Esophagus squamous epithelium (tissue), 5 donors: ENCODE measurements at regions not wholly inside any gene's neighbourhood (a gene's known extent, or its start where the extent isn't known, plus 50 kb on each side); places are given as distances from the start of the nearest gene placed in this dataset.
"Not testable (repeated sequence)": the region's sequence is repeated elsewhere in the genome, so short reads cannot be mapped to it uniquely, and the experiment has no call there.

Experiments
- DNase-seq: peaks from one replicate; lab custom pipeline; 2025; lab: John Stamatoyannopoulos, UW
- H3K27ac ChIP-seq, 4 donors: fragments of 200-600 bp; sonication (generic); one replicate each; pipeline ENCODE4 v1.5.1; 2016 to 2019; ENCODE audit warnings: mild to moderate bottlenecking in 1 of 4
- H3K27me3 ChIP-seq, 4 donors: fragments of 200-600 bp; sonication (generic); 1 replicate in 3 of 4; 2 replicates in 1 of 4; pipeline versions ENCODE4 v1.5.1 to v1.6.0; 2017 to 2021; ENCODE audit warnings: antibody characterized with exemption in 1 of 4
- H3K36me3 ChIP-seq, 3 donors: fragments of 200-600 bp; sonication (generic); one replicate each; pipeline ENCODE4 v1.5.1; 2016 to 2019
- H3K4me1 ChIP-seq, 3 donors: fragments of 200-600 bp; sonication (generic); one replicate each; pipeline ENCODE4 v1.5.1; 2017 to 2019
- H3K4me3 ChIP-seq, 4 donors: fragments of 200-600 bp; sonication (generic); 1 replicate in 3 of 4; 2 replicates in 1 of 4; pipeline ENCODE4 v1.5.1; 2016 to 2019; ENCODE audit warnings: mild to moderate bottlenecking in 2 of 4, moderate library complexity in 1 of 4
- H3K9me3 ChIP-seq, 3 donors: fragments of 200-600 bp; sonication (generic); one replicate each; pipeline ENCODE4 v1.5.1; 2016 to 2019
- POLR2A ChIP-seq, 4 donors: fragments of 450-650 bp; IDR thresholded peaks; one replicate each; pipeline ENCODE4 v1.6.1; 2017; ENCODE audit warnings: antibody characterized with exemption in 4 of 4, mild to moderate bottlenecking in 4 of 4, moderate library complexity in 3 of 4
- WGBS, 2 donors: methylation state at CpG; one replicate each; pipeline ENCODE4 v1.1.5; 2018; 5-methylcytosine and 5-hydroxymethylcytosine counted together
- intact Hi-C: fragments of 100-400 bp; cut with DNase I; formaldehyde crosslinking; loops from one replicate; pipeline ENCODE4 v1.15.0; 2022
- TF ChIP-seq, protein P1 (sequence below), 6 experiments: fragments of 450-650 bp in 4 of 6; fragments of 200-600 bp in 2 of 6; sonication (generic) in 2 of 6; IDR thresholded peaks; one replicate each; pipeline ENCODE4 v1.5.1; 2016 to 2019; ENCODE audit warnings: antibody characterized with exemption in 6 of 6, mild to moderate bottlenecking in 4 of 6, moderate library complexity in 4 of 6
- donor health status: DM: yes; HTN: yes; CAD: no.

GRCh38 chr2:55124682-55125081 lies 74.4 kb upstream of the RTN4 start:
- H3K9me3 ChIP-seq, H3K4me3 ChIP-seq, intact Hi-C loops, H3K27me3 ChIP-seq, H3K36me3 ChIP-seq, DNase-seq, H3K27ac ChIP-seq: not testable (repeated sequence)
- peaks cover 8 to 15% (median 13%) of the 10 kb centered on the region in 3 donors for H3K4me1 ChIP-seq
- WGBS, 2 donors, result 87 to 96% methylated on average over 2 of the region's 2 CpGs

DNA sequence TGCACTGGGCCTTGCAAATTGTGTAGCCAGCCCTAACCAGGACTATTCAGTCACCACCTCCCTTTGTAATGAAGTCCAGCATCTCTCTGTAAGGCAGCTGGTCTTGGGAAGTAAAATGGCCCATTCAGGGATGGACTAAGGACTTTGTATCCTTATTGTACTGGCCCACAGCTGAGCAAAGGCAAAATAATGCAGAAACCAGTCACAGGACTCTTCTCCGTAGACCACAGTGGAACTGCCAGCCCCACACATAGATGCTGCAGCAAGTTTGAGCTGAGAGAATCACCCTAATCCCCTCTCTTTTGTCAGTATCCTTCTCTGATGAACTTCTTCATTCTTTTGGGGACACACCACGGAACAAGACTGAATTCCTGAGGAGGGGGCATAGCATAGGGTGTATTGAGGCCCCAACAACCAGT lies 73.6 kb upstream of the RTN4 start:
- Histone ChIP-seq H3K27me3 (no peaks in the 10 kb centered on the region), H3K4me1 (peaks cover 8 to 23% (median 17%) of the 10 kb centered on the region in 3 donors), H3K27ac (no peak overlapping the region), H3K9me3 (no peaks in the 10 kb centered on the region), H3K36me3 (no peaks in the 10 kb centered on the region), H3K4me3 (no peak overlapping the region)
- intact Hi-C loops, result no loop called here
- no peak for DNase-seq
- TF ChIP-seq, protein P1, sequence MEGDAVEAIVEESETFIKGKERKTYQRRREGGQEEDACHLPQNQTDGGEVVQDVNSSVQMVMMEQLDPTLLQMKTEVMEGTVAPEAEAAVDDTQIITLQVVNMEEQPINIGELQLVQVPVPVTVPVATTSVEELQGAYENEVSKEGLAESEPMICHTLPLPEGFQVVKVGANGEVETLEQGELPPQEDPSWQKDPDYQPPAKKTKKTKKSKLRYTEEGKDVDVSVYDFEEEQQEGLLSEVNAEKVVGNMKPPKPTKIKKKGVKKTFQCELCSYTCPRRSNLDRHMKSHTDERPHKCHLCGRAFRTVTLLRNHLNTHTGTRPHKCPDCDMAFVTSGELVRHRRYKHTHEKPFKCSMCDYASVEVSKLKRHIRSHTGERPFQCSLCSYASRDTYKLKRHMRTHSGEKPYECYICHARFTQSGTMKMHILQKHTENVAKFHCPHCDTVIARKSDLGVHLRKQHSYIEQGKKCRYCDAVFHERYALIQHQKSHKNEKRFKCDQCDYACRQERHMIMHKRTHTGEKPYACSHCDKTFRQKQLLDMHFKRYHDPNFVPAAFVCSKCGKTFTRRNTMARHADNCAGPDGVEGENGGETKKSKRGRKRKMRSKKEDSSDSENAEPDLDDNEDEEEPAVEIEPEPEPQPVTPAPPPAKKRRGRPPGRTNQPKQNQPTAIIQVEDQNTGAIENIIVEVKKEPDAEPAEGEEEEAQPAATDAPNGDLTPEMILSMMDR (IDR thresholded peaks at IDR 0.05), result no peak
- no peak for TF ChIP-seq POLR2A (IDR thresholded peaks at IDR 0.05)
- 70 to 88% methylated on average over 2 of the region's 2 CpGs for WGBS, 2 donors

GRCh38 chr2:55120634-55121359 lies 70.5 kb upstream of the RTN4 start:
- no peaks in the 10 kb centered on the region for H3K27me3 ChIP-seq
- no peaks in the 10 kb centered on the region for H3K9me3 ChIP-seq
- peak overlapping the region; percentile 21 to 81 (median 76) for H3K27ac ChIP-seq
- no peak for DNase-seq
- intact Hi-C loops, result no loop called here
- 51 to 60% methylated on average over 6 of the region's 8 CpGs for WGBS, 2 donors
- TF ChIP-seq, protein P1 (IDR thresholded peaks at IDR 0.05), result no peak
- TF ChIP-seq POLR2A (IDR thresholded peaks at IDR 0.05), result no peak
- H3K4me3 ChIP-seq, result no peak overlapping the region
- H3K36me3 ChIP-seq, result no peaks in the 10 kb centered on the region
- H3K4me1 ChIP-seq, result peaks cover 8 to 32% (median 18%) of the 10 kb centered on the region in 3 donors

GRCh38 chr2:55119711-55120487 lies 69.6 kb upstream of the RTN4 start:
- no peak for DNase-seq
- TF ChIP-seq, protein P1 (IDR thresholded peaks at IDR 0.05), result no peak
- TF ChIP-seq POLR2A (IDR thresholded peaks at IDR 0.05), result no peak
- WGBS, 2 donors, result 78 to 81% methylated on average over 3 to 7 of the region's 10 CpGs

DNA sequence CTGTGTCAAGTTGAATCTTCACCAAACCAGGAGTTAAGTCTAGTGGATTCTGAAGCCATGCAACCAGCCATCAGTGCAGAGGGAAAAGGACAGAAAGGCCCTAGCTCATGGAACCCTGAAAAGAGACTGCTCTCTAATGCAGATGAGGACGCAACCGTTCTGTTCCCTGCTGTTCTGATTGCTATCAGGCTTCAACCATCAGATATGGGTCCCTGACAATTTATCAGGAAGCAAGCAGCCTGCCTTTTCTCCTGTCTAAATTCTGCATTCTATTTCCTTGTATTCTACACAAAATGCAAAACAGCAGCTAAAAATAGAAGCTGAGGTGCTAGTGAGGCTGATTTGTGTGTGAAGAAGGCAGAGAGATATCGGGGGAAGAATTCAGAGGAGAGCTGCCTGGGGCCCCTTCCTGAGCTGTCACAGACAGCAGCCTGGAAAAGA lies 68.4 kb upstream of the RTN4 start:
- intact Hi-C loops, result no loop called here
- Histone ChIP-seq H3K4me1 (peaks cover 8 to 41% (median 21%) of the 10 kb centered on the region in 3 donors), H3K9me3 (no peaks in the 10 kb centered on the region), H3K4me3 (no peak overlapping the region), H3K27ac (peak overlapping the region in 1 of 4 donors; percentile 77), H3K36me3 (no peaks in the 10 kb centered on the region), H3K27me3 (no peaks in the 10 kb centered on the region)
- 8 to 56% methylated on average over 2 to 3 of the region's 3 CpGs for WGBS, 2 donors
- TF ChIP-seq POLR2A (IDR thresholded peaks at IDR 0.05), result no peak
- TF ChIP-seq, protein P1 (IDR thresholded peaks at IDR 0.05), result no peak
- no peak for DNase-seq

More at GRCh38 chr2:55119711-55120487, 69.6 kb upstream of the RTN4 start:
- no peaks in the 10 kb centered on the region for H3K9me3 ChIP-seq
- no peaks in the 10 kb centered on the region for H3K36me3 ChIP-seq
- H3K27me3 ChIP-seq, result no peaks in the 10 kb centered on the region
- intact Hi-C loops, result no loop called here
- peaks cover 8 to 39% (median 20%) of the 10 kb centered on the region in 3 donors for H3K4me1 ChIP-seq
- no peak overlapping the region for H3K4me3 ChIP-seq
- H3K27ac ChIP-seq, result peak overlapping the region; percentile 21 to 81 (median 76)
